Suprapubic skin (tissue), 4 donors: ENCODE measurements at regions not wholly inside any gene's neighbourhood (a gene's known extent, or its start where the extent isn't known, plus 50 kb on each side); places are given as distances from the start of the nearest gene placed in this dataset.

Experiments used
- DNase-seq, 2 donors: peaks; one replicate each; pipeline ENCODE4 v3.0.0-alpha.2; 2019; ENCODE audit warnings: low spot score in 2 of 2
- H3K27ac ChIP-seq: fragments of 200-600 bp; sonication (generic); one replicate; pipeline ENCODE4 v1.5.1; 2019
- H3K27me3 ChIP-seq: fragments of 200-600 bp; sonication (generic); one replicate; pipeline ENCODE4 v1.5.1; 2019
- H3K36me3 ChIP-seq: fragments of 200-600 bp; sonication (generic); one replicate; pipeline ENCODE4 v1.5.1; 2019
- H3K4me1 ChIP-seq: fragments of 200-600 bp; sonication (generic); one replicate; pipeline ENCODE4 v1.5.1; 2019
- H3K4me3 ChIP-seq: fragments of 200-600 bp; sonication (generic); one replicate; pipeline ENCODE4 v1.5.1; 2019; ENCODE audit warnings: mild to moderate bottlenecking
- H3K9me3 ChIP-seq: fragments of 200-600 bp; sonication (generic); one replicate; pipeline ENCODE4 v1.5.1; 2019
- CTCF ChIP-seq, 2 donors: fragments of 200-600 bp in 1 of 2; fragments of 450-650 bp in 1 of 2; sonication (generic) in 1 of 2; IDR thresholded peaks; one replicate each; pipeline ENCODE4 v1.5.1; 2016 to 2019; ENCODE audit warnings: antibody characterized with exemption in 2 of 2, mild to moderate bottlenecking in 1 of 2, moderate library complexity in 1 of 2
- EP300 ChIP-seq: sonication (generic); formaldehyde crosslinking; IDR thresholded peaks from one replicate; pipeline ENCODE4 v1.6.1; 2017; ENCODE audit warnings: antibody characterized with exemption
- POLR2A ChIP-seq, 2 donors: fragments of 450-650 bp; IDR thresholded peaks; one replicate each; pipeline ENCODE4 v1.6.1; 2017; ENCODE audit warnings: antibody characterized with exemption in 2 of 2, mild to moderate bottlenecking in 2 of 2, moderate library complexity in 2 of 2
- POLR2AphosphoS5 ChIP-seq, 3 donors: sonication (generic); formaldehyde crosslinking; IDR thresholded peaks; one replicate each; pipeline ENCODE4 v1.6.1; 2017; ENCODE audit warnings: antibody characterized with exemption in 3 of 3
- WGBS: methylation state at CpG from one replicate; pipeline ENCODE4 v1.1.5; 2018; 5-methylcytosine and 5-hydroxymethylcytosine counted together

- Histone ChIP-seq H3K4me3 (no peak overlapping the region), H3K36me3 (no peaks in the 10 kb centered on the region), H3K27me3 (no peaks in the 10 kb centered on the region), H3K27ac (no peak overlapping the region), H3K9me3 (no peaks in the 10 kb centered on the region), H3K4me1 (no peaks in the 10 kb centered on the region)
- WGBS, result 43% methylated on average over 11 of the region's 11 CpGs
- DNase-seq, result no peak
- no peak for TF ChIP-seq POLR2A (IDR thresholded peaks at IDR 0.05)
- no peak for TF ChIP-seq CTCF (IDR thresholded peaks at IDR 0.05)
- TF ChIP-seq EP300, result no peak
- no peak for TF ChIP-seq POLR2AphosphoS5 (IDR thresholded peaks at IDR 0.05)
Observed at GRCh38 chr16:5870886-5871691, 773.5 kb upstream of the EEF2KMT start.

- Histone ChIP-seq H3K4me3 (no peak overlapping the region), H3K27me3 (no peaks in the 10 kb centered on the region), H3K27ac (no peak overlapping the region), H3K9me3 (peaks cover 3% of the 10 kb centered on the region), H3K36me3 (no peaks in the 10 kb centered on the region), H3K4me1 (no peaks in the 10 kb centered on the region)
- 54% methylated on average over 7 of the region's 7 CpGs for WGBS
- DNase-seq, result no peak
- TF ChIP-seq CTCF (IDR thresholded peaks at IDR 0.05), result no peak
Observed at GRCh38 chr16:5867250-5867649, 769.7 kb upstream of the EEF2KMT start.

- H3K4me3 ChIP-seq, result no peak overlapping the region
- H3K9me3 ChIP-seq, result peaks cover 3% of the 10 kb centered on the region
- no peaks in the 10 kb centered on the region for H3K27me3 ChIP-seq
- DNase-seq, result no peak
- no peaks in the 10 kb centered on the region for H3K36me3 ChIP-seq
- no peaks in the 10 kb centered on the region for H3K4me1 ChIP-seq
- WGBS, result 67% methylated on average over 4 of the region's 6 CpGs
- no peak overlapping the region for H3K27ac ChIP-seq
- TF ChIP-seq POLR2A (IDR thresholded peaks at IDR 0.05) (no peak), EP300 (no peak), POLR2AphosphoS5 (IDR thresholded peaks at IDR 0.05) (no peak), CTCF (IDR thresholded peaks at IDR 0.05) (no peak)
Observed at GRCh38 chr16:5865236-5865635, 767.6 kb upstream of the EEF2KMT start.

- DNase-seq, result no peak
- Histone ChIP-seq H3K4me1 (no peaks in the 10 kb centered on the region), H3K27me3 (no peaks in the 10 kb centered on the region), H3K9me3 (peaks cover 3% of the 10 kb centered on the region), H3K4me3 (no peak overlapping the region), H3K36me3 (no peaks in the 10 kb centered on the region), H3K27ac (no peak overlapping the region)
- no peak for TF ChIP-seq CTCF (IDR thresholded peaks at IDR 0.05)
- TF ChIP-seq POLR2AphosphoS5 (IDR thresholded peaks at IDR 0.05), result no peak
- TF ChIP-seq EP300, result no peak
- TF ChIP-seq POLR2A (IDR thresholded peaks at IDR 0.05), result no peak
- WGBS, result 68% methylated on average over 15 of the region's 15 CpGs
Observed at GRCh38 chr16:5863071-5863606, 765.5 kb upstream of the EEF2KMT start.

GRCh38 chr16:5862103-5862840, 764.7 kb upstream of the EEF2KMT start:
- Histone ChIP-seq H3K36me3 (no peaks in the 10 kb centered on the region), H3K4me3 (no peak overlapping the region), H3K27ac (no peak overlapping the region), H3K4me1 (no peaks in the 10 kb centered on the region), H3K9me3 (peaks cover 3% of the 10 kb centered on the region), H3K27me3 (no peaks in the 10 kb centered on the region)
- WGBS, result 33% methylated on average over 14 of the region's 16 CpGs
- no peak for DNase-seq
- TF ChIP-seq EP300, result no peak
- no peak for TF ChIP-seq POLR2A (IDR thresholded peaks at IDR 0.05)
- no peak for TF ChIP-seq CTCF (IDR thresholded peaks at IDR 0.05)
- no peak for TF ChIP-seq POLR2AphosphoS5 (IDR thresholded peaks at IDR 0.05)
